Stimulated activated CD4-positive, alpha-beta T cell treated with anti-CD3 and anti-CD28 coated beads, Interleukin-15, amount 100 ng/mL, for 1 hour (primary cell): ENCODE measurements at regions not wholly inside any gene's neighbourhood (a gene's known extent, or its start where the extent isn't known, plus 50 kb on each side); places are given as distances from the start of the nearest gene placed in this dataset.

Experiments used
- DNase-seq, 2 donors: peaks; one replicate each; pipeline ENCODE4 v3.0.0-alpha.2; 2020; ENCODE audit warnings: low read depth in 1 of 2, low spot score in 1 of 2

- no peak for DNase-seq
Observed at GRCh38 chr12:69129017-69129416, 110.4 kb upstream of the CPSF6 start.

GRCh38 chr12:69129564-69129963, 109.8 kb upstream of the CPSF6 start:
- no peak for DNase-seq

- no peak for DNase-seq
Observed at GRCh38 chr12:69130064-69130463, 109.3 kb upstream of the CPSF6 start.

GRCh38 chr12:69131077-69131476, 108.3 kb upstream of the CPSF6 start:
- no peak for DNase-seq

- DNase-seq, result no peak
Observed at GRCh38 chr12:69136931-69137613, 102.3 kb upstream of the CPSF6 start.

- no peak for DNase-seq
Observed at GRCh38 chr12:69141074-69141473, 98.3 kb upstream of the CPSF6 start.

- DNase-seq, result no peak
Observed at GRCh38 chr12:69149270-69149669, 90.1 kb upstream of the CPSF6 start.

GRCh38 chr12:69150083-69150795, 89.1 kb upstream of the CPSF6 start:
- no peak for DNase-seq

GRCh38 chr12:69150796-69151127, 88.6 kb upstream of the CPSF6 start:
- no peak for DNase-seq

- DNase-seq, result no peak
Observed at GRCh38 chr12:69151254-69151764, 88.1 kb upstream of the CPSF6 start.

GRCh38 chr12:69154585-69155363, 84.6 kb upstream of the CPSF6 start:
- DNase-seq, result peak; percentile 44 to 59

- peak; percentile 75 to 85 for DNase-seq
Observed at GRCh38 chr12:69157023-69157655, 82.2 kb upstream of the CPSF6 start.

GRCh38 chr12:69161829-69162228, 77.5 kb upstream of the CPSF6 start:
- DNase-seq, result no peak

- DNase-seq, result no peak
Observed at GRCh38 chr12:69163681-69164362, 75.5 kb upstream of the CPSF6 start.

GRCh38 chr12:69167648-69168165, 71.7 kb upstream of the CPSF6 start:
- DNase-seq, result no peak

- no peak for DNase-seq
Observed at GRCh38 chr12:69168363-69168762, 71.0 kb upstream of the CPSF6 start.

- no peak for DNase-seq
Observed at GRCh38 chr12:69168828-69169227, 70.5 kb upstream of the CPSF6 start.

- DNase-seq, result no peak
Observed at GRCh38 chr12:69170293-69170692, 69.1 kb upstream of the CPSF6 start.

- DNase-seq, result no peak
Observed at GRCh38 chr12:69171881-69172280, 67.5 kb upstream of the CPSF6 start.

GRCh38 chr12:69172491-69172890, 66.9 kb upstream of the CPSF6 start:
- DNase-seq, result no peak

- DNase-seq, result no peak
Observed at GRCh38 chr12:69173368-69173767, 66.0 kb upstream of the CPSF6 start.
